Transverse colon (tissue), 4 donors: ENCODE measurements at regions not wholly inside any gene's neighbourhood (a gene's known extent, or its start where the extent isn't known, plus 50 kb on each side); places are given as distances from the start of the nearest gene placed in this dataset.

ENCODE experiments used
- DNase-seq: peaks from one replicate; pipeline ENCODE4 v3.0.0-alpha.2; 2019
- H3K27ac ChIP-seq, 4 donors: fragments of 200-600 bp; sonication (generic); 2 replicates each; pipeline ENCODE4 v1.5.1; 2016 to 2018; ENCODE audit warnings: inconsistent platforms in 4 of 4
- H3K27me3 ChIP-seq: fragments of 200-600 bp; sonication (generic); 2 replicates; pipeline ENCODE4 v1.5.1; 2017; ENCODE audit warnings: inconsistent platforms
- H3K36me3 ChIP-seq, 4 donors: fragments of 200-600 bp; sonication (generic); 2 replicates each; pipeline ENCODE4 v1.5.1; 2017 to 2019; ENCODE audit warnings: inconsistent platforms in 4 of 4
- H3K4me1 ChIP-seq, 4 donors: fragments of 200-600 bp; sonication (generic); 2 replicates each; pipeline ENCODE4 v1.5.1; 2017 to 2020; ENCODE audit warnings: inconsistent platforms in 4 of 4
- H3K4me3 ChIP-seq, 4 donors: fragments of 200-600 bp; sonication (generic); 1 replicate in 1 of 4; 2 replicates in 3 of 4; pipeline versions ENCODE4 v1.5.1 to v1.6.1; 2017 to 2019; ENCODE audit warnings: inconsistent platforms in 4 of 4
- H3K9me3 ChIP-seq, 2 donors: fragments of 200-600 bp; sonication (generic); 2 replicates each; pipeline ENCODE4 v1.5.1; 2017 to 2019; ENCODE audit warnings: inconsistent platforms in 2 of 2
- EP300 ChIP-seq: sonication (generic); formaldehyde crosslinking; IDR thresholded peaks from one replicate; pipeline ENCODE4 v1.6.1; 2017; ENCODE audit warnings: antibody characterized with exemption, low read depth
- POLR2A ChIP-seq: fragments of 450-650 bp; IDR thresholded peaks from one replicate; pipeline ENCODE4 v1.6.1; 2016; ENCODE audit warnings: antibody characterized with exemption, mild to moderate bottlenecking, moderate library complexity
- POLR2AphosphoS5 ChIP-seq, 3 donors: sonication (generic); formaldehyde crosslinking; IDR thresholded peaks; one replicate each; pipeline ENCODE4 v1.6.1; 2016; ENCODE audit warnings: antibody characterized with exemption in 3 of 3
- WGBS, 2 donors: methylation state at CpG; one replicate each; pipeline ENCODE4 v1.1.5; 2018; ENCODE audit warnings: low coverage in 1 of 2; 5-methylcytosine and 5-hydroxymethylcytosine counted together
- in situ Hi-C, 4 donors: fragments of 200-750 bp; cut with MboI; loops; one replicate each; pipeline versions ENCODE4 v1.15.0 to v1.15.1; 2017; ENCODE audit warnings: low sequenced_read_pairs in 3 of 4, low pct_ligation_motif_present in 1 of 4, low pct_unique_long_range_greater_than_20kb in 1 of 4
- intact Hi-C: fragments of 100-400 bp; cut with DNase I; formaldehyde crosslinking; loops from one replicate; pipeline ENCODE4 v1.15.1; 2023; ENCODE audit warnings: low total_unique reads
- TF ChIP-seq, protein P1 (sequence below), 5 experiments: fragments of 200-600 bp in 3 of 5; fragments of 450-650 bp in 2 of 5; sonication (generic) in 3 of 5; IDR thresholded peaks; 1 replicate in 2 of 5; 2 replicates in 3 of 5; pipeline ENCODE4 v1.5.1; 2016 to 2017; ENCODE audit warnings: antibody characterized with exemption in 5 of 5, inconsistent platforms in 3 of 5, mild to moderate bottlenecking in 2 of 5, moderate library complexity in 1 of 5

DNA sequence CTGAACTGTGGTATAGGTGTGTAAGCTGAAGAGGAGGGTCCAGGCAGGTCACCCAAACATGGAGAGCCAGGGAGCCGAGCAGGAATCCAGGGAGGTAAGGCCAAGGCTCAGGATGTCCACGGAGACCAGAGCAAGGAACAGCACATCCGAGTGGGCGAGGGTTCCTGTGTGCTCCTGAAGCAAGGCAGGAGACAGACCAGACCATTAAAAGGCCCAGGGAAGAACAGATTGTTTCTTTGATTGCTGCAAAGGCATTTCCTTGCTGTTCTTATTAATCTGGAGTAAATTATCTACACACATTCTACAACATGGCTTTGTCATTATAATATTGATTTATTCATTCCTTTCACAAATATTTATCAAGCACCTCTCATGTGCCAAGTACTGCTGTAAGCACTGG, 50.1 kb upstream of the SPTBN1 start:
- Histone ChIP-seq H3K27ac (no peak overlapping the region), H3K4me3 (no peak overlapping the region), H3K4me1 (no peaks in the 10 kb centered on the region), H3K9me3 (no peaks in the 10 kb centered on the region), H3K36me3 (no peaks in the 10 kb centered on the region), H3K27me3 (no peaks in the 10 kb centered on the region)
- no peak for TF ChIP-seq EP300
- TF ChIP-seq POLR2A, result no peak
- TF ChIP-seq, protein P1, sequence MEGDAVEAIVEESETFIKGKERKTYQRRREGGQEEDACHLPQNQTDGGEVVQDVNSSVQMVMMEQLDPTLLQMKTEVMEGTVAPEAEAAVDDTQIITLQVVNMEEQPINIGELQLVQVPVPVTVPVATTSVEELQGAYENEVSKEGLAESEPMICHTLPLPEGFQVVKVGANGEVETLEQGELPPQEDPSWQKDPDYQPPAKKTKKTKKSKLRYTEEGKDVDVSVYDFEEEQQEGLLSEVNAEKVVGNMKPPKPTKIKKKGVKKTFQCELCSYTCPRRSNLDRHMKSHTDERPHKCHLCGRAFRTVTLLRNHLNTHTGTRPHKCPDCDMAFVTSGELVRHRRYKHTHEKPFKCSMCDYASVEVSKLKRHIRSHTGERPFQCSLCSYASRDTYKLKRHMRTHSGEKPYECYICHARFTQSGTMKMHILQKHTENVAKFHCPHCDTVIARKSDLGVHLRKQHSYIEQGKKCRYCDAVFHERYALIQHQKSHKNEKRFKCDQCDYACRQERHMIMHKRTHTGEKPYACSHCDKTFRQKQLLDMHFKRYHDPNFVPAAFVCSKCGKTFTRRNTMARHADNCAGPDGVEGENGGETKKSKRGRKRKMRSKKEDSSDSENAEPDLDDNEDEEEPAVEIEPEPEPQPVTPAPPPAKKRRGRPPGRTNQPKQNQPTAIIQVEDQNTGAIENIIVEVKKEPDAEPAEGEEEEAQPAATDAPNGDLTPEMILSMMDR (IDR thresholded peaks at IDR 0.05), result no peak
- no peak for TF ChIP-seq POLR2AphosphoS5 (IDR thresholded peaks at IDR 0.05)
- 87% methylated on average over 4 of the region's 4 CpGs; no CpG with 5 or more reads in 1 of the 2 donors for WGBS, 2 donors
- intact Hi-C loops (no loop called here), in situ Hi-C loops (no loop called here)
- no peak for DNase-seq
